ENCODE measurements at regions not wholly inside any gene's neighbourhood (a gene's known extent, or its start where the extent isn't known, plus 50 kb on each side); places are given as distances from the start of the nearest gene placed in this dataset.

DNA sequence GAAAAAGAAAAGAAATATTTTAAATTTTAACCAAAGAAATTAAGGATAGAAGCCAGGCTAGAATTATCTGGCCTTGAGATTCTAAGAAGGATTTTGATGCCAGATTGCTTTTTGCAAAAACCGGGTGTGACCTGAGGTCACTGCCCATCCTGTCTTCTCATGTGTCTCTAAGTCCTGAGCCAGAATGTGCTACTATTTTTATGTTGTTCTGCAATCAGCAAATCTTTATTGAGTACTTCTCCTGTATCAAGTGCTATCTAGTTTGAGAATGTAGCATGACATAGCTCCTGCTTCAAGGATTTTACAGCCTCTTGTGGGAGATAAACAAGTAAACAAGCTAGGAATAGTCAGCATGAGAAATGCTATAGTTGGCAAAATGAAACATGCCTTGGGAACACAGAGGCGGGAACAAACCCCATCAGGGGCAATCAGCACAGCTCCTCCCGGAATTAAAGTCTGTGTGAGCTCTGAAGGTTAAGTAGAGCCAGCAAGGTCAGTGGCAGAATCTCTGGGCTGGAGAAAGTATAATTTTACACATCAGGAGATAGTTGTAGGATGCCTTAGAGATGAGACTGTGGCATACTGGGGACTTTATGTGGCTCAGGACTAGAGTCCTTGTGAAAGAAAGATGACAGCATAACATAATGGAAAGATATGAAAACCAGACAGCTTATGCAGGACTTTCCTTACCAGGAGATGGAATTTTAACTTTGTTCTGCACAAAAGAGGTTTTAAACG is 899.5 kb upstream of the SLC10A2 start:
- DNase-seq, result no peak

DNA sequence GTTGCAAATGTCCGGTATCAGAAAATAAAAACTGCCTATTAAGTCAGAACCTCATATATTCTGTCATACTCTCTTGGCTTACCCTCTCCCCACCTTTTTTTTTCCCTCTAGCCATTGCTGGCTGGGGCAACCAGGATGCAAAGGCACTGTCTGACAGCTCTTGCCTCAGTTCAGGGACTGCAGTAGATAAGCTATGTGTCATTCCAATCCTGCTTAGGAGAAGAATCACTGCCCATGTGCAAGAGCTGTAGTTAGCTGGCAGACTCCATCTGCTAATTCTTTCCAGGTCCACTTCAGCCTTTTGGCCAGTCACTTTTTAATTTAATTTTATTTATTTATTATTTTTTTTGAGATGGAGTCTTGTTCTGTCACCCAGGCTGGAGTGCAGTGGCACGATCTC is 895.6 kb upstream of the SLC10A2 start:
- DNase-seq, result no peak

- no peak for DNase-seq
Observed at GRCh38 chr13:103961129-103961528, 894.9 kb upstream of the SLC10A2 start.

- DNase-seq, result no peak
Observed at GRCh38 chr13:103960001-103960400, 893.8 kb upstream of the SLC10A2 start.

DNA sequence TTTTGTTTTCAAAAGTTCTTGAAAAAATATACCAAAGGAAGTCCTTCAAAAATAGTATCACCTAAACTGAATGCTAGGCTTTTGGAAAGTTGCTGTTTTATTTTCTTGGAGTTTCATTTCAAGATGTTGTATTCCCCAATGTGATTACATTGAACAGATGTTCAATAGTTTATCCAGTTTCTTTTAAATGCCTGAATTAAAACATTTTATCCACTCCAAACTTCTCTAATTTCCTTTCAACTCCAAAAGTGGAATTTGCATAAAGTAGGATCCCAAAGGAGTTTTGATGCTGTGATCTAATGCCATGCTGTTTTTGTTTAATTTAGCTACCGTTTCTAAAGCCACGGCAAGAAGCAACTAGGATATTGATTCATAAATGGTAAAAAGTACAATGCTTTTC is 892.5 kb upstream of the SLC10A2 start:
- no peak for DNase-seq

- DNase-seq, result no peak
Observed at GRCh38 chr13:103957939-103958338, 891.7 kb upstream of the SLC10A2 start.

GRCh38 chr13:103953859-103954258 is 887.6 kb upstream of the SLC10A2 start:
- no peak for DNase-seq

DNA sequence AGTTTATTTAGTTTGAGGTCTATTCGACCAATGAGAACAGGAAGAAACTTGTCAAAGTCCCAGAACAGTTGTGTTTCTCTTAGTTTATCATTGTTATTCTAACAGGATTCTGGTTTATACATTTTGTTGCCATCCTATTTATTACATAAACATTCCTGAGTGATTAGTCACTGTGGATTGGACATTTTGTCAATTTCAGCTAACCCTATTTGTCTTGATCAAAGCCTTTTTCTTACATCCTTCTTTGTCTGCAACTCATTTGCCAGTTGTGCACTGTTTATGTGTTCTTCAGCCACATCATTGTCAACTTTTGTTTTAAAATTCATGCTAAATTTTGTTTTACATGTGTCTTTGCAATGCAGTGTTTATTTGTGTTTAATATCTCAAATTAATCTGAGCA is 886.0 kb upstream of the SLC10A2 start:
- no peak for DNase-seq

- no peak for DNase-seq
Observed at GRCh38 chr13:103948426-103948825, 882.2 kb upstream of the SLC10A2 start.

- no peak for DNase-seq
Observed at GRCh38 chr13:103945836-103946235, 879.6 kb upstream of the SLC10A2 start.

DNA sequence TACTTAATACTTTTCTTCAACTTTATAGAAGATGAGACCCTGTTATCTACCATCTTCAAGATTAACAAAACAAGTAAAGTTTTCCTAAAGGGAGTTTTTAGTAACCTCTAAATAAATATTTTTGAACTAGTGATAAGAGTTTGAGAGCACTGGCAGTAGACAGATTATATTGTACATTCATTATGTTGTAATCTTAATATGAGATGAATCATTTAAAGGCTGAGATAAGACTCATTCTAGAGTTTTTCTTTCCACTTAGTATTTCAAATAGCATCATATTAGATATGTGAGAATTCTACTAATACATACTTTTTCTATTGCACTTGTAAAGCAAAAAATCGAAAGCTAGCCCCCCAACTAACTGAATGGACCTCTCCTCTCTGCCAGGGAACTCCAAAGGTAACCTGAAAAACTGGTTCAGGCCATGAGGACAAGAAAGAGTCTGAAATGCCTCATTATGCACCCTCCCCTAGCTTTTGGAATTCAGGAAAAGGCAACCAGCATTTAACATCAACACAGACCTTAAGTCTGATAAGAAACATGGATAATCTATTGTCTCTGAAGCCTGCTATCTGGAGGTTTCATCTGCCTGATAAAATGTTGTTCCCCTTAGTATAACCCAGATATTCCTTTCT is 875.4 kb upstream of the SLC10A2 start:
- no peak for DNase-seq

DNA sequence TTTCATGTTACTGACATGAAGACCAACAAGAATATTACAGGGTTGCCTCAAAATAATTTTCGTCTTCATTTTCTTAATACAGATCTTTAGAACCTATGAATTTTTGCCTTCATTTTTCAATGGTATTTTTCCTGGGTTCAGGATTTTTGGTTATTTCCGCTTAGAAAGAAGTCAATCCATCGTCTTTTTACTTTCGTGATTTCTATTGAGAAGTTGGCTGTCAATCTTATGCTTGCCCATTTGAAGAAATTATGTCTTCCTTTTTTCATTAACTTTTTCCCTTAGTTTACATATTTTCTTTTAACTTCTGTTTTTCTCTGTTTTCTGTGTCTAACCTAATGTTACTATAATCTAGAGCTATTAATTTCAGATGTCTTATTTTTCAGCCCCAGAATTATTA is 868.9 kb upstream of the SLC10A2 start:
- peak; percentile 1 for DNase-seq

GRCh38 chr13:103931885-103932284 is 865.7 kb upstream of the SLC10A2 start:
- DNase-seq, result no peak

DNA sequence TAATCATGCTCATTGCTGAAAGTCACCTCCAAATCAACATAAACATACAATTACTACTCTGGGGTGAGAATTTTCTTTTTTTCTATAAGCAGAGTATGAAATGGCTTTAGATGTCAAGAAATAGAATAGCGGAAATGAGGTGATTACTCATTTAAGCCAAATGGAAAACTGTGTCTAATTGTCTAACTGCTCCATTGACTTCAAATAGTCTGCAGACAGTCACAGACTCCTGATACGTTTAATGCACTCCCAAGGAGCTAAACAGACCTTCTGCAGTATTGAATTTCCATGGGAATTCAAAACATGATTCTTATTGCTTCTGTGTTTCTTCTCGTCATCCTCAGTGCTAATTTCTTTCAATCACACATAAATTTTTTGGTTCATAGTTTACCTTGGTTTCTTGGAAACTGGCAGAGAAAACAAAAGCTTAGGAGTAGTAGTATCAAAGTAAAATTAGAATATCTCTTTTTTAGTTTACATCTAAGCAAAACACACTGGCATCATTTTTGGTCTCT is 865.2 kb upstream of the SLC10A2 start:
- DNase-seq, result no peak

DNA sequence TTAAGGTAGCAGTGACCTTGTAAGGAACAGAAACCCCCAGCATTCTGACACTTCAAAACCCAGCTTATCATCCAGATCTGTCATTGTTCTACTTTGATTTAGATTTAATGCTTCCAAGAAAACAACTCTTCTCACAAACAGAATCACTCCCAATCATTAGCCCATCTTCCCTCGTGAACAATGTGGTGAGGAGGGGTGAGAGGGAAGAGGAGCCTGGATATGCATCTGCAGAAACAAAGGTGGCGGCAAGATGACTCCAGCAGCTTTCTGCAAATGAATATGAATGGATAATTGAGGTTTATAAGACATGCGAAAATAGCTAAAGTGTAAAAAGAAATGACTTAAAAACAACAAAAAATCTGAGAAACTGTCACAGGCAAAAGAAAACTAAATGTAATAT is 859.9 kb upstream of the SLC10A2 start:
- no peak for DNase-seq

DNA sequence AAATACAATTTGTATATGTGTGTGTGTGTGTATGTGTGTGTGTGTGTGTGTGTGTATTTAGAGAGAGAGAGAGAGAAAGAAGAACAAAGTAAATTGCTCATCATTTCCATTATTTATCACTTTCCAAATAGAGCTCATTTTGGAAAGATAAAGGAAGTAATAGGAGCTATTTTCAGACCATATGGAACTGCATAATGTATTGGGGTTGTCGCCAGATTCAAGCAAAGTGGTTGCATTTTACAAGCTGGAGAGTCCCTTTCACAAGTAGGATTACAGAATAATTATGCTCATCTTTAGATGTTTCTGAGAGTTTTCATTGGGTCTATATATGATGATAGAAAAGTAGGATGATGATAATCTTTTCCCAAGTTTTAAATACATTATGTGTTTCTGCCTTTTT is 842.7 kb upstream of the SLC10A2 start:
- no peak for DNase-seq

DNA sequence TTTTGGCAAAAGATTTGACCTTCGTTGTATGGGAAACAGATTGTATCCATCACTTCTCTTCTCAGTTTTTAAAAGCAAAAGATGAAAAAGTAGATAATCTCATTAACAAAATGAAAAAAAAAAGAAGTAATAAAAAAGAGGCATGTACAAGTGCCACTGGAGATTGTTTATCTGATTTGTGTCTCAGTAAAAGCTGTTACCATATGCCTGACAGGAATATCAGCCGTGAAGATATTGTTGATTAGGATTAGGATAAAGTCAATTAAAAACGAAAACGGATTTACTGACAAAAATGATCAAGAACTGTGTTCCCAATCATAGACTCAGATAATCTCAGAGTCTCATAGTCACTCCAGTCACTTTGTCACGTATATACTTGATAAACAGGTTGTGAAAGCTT is 842.1 kb upstream of the SLC10A2 start:
- DNase-seq, result no peak

DNA sequence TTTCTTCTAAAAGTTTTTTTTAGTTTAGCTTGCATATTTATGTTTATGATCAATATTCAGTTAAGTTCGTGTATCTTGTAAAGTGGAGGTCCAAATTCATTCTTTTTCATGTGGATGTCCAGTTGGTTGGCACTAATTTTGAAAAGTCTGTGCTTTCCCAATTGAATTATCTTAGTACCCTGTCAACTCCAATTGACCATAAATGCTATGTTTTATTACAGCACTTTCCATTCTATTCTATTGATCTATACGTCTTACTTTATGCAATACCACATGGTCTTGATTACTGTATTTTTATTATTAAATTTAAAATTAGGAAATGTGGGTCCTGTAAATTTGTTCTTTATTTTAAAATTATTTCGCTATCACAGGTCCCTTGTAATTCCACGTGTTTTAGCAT is 837.6 kb upstream of the SLC10A2 start:
- no peak for DNase-seq

DNA sequence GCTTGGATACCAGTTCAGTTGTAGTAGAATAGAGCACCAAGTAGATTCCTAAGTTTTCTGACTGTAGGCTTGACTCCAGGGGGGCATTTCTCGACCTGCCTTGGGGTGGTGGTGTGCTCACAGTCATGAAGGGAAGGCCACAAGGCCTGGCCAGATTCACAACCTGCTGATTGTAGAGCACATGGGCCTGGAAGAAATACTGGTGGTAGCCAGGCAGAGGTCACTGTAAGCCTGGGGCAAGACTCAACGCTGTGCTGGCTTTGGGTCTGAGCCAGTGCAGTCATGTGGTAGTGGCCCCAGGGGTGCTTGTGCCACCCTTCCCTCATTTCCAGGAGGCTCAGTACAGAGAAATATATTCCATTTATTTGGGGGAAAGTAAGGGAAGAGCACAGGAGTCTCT is 832.3 kb upstream of the SLC10A2 start:
- DNase-seq, result no peak

DNA sequence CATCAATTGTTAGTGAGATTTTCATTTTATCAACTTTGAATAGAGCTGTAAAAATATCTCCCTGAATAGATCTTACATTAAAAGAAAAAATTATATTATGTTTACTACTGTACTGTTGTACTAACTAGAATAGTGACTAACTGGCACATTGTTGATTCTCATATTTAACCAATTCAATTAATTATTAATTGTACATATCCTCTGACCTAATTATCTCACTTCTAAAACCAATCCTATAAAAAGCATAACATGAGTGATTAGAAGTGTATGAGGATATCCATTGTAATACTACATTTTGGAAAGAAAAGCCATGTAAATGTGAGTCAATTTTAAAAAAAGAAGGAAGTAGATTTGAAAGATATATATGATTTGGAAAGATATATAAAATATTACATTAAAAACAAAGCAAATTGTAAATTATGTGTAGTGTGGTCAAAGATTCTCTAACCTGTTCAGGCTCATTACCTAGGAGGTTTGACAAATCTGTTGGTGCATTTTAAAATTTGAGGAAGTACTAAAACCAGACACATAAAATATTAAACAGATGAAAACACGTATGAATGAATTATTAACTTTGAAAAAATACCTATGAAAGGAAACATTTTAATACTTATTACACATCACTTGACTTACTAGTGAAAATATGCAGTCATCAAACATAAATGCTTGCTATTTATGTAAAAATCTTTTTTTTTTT is 829.8 kb upstream of the SLC10A2 start:
- DNase-seq, result no peak

- no peak for DNase-seq
Observed at GRCh38 chr13:103894626-103895025, 828.4 kb upstream of the SLC10A2 start.

DNA sequence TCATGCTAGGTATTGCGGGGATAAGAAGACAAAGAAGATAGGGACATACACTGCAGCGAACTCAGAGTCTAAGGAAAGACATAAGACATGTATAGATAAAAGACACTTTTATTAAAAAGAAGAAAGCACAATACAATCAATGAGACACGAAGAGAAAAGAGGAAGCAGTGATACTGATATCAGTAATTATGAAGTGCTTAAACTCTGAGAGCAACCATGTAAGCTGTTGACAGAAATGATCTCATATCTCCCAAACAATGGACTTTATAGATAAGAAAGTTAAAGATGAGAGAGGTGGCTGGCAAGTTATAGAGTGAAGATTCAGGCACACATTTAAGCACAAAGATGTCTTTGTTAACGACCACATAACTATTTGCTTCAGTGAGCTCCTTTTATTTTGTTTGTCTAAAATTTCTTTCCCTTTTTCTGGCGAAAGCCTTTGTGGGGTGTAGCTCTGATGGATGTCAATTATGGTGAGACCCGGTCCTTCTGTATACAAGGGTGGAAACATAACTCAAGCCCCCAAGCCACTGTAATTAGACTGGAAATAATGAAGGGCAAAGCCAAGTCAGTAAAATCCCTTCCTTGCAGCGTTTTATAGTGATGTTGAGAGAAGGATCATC is 818.0 kb upstream of the SLC10A2 start:
- no peak for DNase-seq

DNA sequence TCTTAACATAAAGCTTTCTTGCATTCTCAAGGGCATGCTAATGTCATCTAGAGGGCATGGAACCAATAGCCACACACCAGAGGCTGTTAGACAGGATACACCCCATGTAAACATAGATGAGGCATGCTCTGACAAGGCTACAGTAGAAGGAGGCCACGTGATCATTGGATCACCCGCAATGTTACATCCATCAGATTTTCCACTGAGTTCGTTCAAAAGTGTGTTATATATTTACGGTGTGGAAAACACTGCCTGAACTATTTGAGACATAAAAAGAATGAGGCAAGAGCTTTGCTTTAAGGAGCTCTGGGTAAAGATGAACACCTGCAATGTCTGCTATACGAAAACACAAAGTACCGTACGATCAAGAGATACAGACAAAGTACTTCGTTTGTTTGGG is 817.5 kb upstream of the SLC10A2 start:
- no peak for DNase-seq

DNA sequence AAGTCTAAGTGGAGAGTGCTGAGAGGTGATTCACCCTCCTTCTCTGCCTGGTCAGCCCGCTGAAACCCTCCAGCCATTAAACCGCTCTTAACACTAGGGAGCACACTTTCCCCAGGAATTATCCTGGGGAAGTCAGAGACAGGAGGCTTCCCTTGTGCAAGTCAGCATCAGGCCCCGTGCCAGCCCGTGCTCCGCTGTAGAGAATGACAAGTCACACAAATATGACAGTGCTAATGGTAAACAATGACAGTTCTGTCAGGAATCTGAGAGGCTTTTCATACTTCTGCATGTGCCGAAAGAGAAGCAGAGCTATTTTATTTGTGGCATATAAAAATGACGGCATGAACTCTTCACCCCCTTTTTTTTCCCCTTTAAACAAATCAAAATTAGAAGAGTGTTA is 816.9 kb upstream of the SLC10A2 start:
- peak; percentile 86 for DNase-seq

Measured in DMS53 (cell line).